Colonic mucosa (tissue), 4 donors: ENCODE measurements at regions not wholly inside any gene's neighbourhood (a gene's known extent, or its start where the extent isn't known, plus 50 kb on each side); places are given as distances from the start of the nearest gene placed in this dataset.

Experiments
- DNase-seq: peaks from one replicate; pipeline ENCODE4 v3.0.0-alpha.2; 2020
- H3K27ac ChIP-seq: fragments of 200-600 bp; one replicate; pipeline ENCODE4 v1.8.0; 2021
- H3K27me3 ChIP-seq: fragments of 200-600 bp; one replicate; pipeline ENCODE4 v1.8.0; 2021
- H3K36me3 ChIP-seq: fragments of 200-600 bp; one replicate; pipeline ENCODE4 v1.8.0; 2021
- H3K4me1 ChIP-seq: fragments of 200-600 bp; one replicate; pipeline ENCODE4 v1.8.0; 2021; ENCODE audit warnings: mild to moderate bottlenecking
- H3K4me3 ChIP-seq: fragments of 200-600 bp; one replicate; pipeline ENCODE4 v1.8.0; 2021
- H3K9ac ChIP-seq, 2 donors: one replicate each; pipeline ENCODE4 v1.7.0; 2013; ENCODE audit warnings: control low read depth in 2 of 2, low read depth in 2 of 2, low read length in 2 of 2
- H3K9me3 ChIP-seq: fragments of 200-600 bp; one replicate; pipeline ENCODE4 v1.8.0; 2021
- CTCF ChIP-seq: fragments of 200-600 bp; IDR thresholded peaks from one replicate; pipeline ENCODE4 v1.8.0; 2022; ENCODE audit warnings: antibody characterized with exemption, mild to moderate bottlenecking
- intact Hi-C: fragments of 100-400 bp; cut with DNase I; formaldehyde crosslinking; loops from one replicate; pipeline ENCODE4 v1.14.1; 2022
- donor health status: healthy.
- donor health status: DM: no; HTN: no; CAD: no.
- donor health status: DM: no; HTN: no; CAD: no.

DNA sequence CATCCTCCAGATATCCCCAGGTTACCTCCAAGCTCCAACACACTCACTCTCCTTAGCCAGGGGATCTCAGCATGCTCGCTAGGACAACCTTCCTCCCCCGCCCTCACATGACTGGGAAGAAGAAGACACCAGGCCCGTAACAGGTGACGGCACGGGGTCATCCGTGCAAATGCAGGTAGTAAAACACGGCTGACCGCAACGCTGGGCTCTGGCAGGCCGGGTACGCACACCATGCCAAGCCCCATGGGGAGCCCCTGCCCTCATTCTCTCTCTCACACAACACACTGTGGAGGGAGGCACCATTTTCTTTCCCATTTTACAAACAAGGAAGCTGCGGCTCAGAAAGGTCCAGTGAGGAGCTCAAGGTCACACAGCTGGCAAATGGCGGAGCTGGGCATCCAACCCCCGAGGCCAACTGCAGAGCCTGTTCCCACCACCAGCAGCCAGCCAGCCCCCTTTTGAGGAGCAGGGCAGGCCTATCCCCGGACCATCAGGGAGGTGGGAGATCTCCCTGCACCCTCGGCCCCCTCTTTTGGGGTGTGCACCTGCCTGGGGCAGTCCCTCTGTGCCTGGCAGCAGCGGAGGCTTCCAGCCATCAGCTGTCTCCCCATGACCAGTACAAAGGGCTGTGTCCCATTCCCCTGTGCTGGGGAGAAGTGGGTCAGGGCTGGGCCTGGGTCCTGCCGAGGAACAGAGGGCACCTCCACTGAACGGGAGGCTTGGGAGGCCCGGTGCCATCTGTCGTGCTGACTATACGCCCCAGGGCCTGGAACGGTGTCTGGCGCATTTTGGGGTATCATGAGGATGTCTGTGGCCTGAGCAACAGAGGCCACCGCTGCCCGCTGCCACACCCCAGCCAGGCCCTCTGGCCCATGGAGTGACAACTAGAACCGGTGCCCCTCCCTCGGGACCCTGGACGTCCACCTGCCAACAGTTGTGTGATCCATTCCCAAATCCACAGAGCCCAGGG lies 280.9 kb downstream of the CTTN start:
- no peak overlapping the region for H3K9ac ChIP-seq
- no peak overlapping the region for H3K4me3 ChIP-seq
- no peaks in the 10 kb centered on the region for H3K36me3 ChIP-seq
- H3K4me1 ChIP-seq, result no peaks in the 10 kb centered on the region
- no peak for DNase-seq
- intact Hi-C loops, result no loop called here
- no peak for TF ChIP-seq CTCF
- H3K27me3 ChIP-seq, result no peaks in the 10 kb centered on the region
- no peak overlapping the region for H3K27ac ChIP-seq
- H3K9me3 ChIP-seq, result no peaks in the 10 kb centered on the region

- intact Hi-C loops, result no loop called here
- no peaks in the 10 kb centered on the region for H3K4me1 ChIP-seq
- no peaks in the 10 kb centered on the region for H3K27me3 ChIP-seq
- no peaks in the 10 kb centered on the region for H3K36me3 ChIP-seq
- no peak overlapping the region for H3K4me3 ChIP-seq
- H3K9me3 ChIP-seq, result no peaks in the 10 kb centered on the region
- no peak for TF ChIP-seq CTCF
- no peak overlapping the region for H3K27ac ChIP-seq
- H3K9ac ChIP-seq, result no peak overlapping the region
- DNase-seq, result no peak
Measured at GRCh38 chr11:70680781-70681281, 282.5 kb downstream of the CTTN start.

- no peak for DNase-seq
- intact Hi-C loops, result no loop called here
- no peak for TF ChIP-seq CTCF
- Histone ChIP-seq H3K27ac (no peak overlapping the region), H3K4me1 (no peaks in the 10 kb centered on the region), H3K9me3 (no peaks in the 10 kb centered on the region), H3K9ac (no peak overlapping the region), H3K4me3 (no peak overlapping the region), H3K36me3 (no peaks in the 10 kb centered on the region), H3K27me3 (no peaks in the 10 kb centered on the region)
Measured at GRCh38 chr11:70682056-70682455, 283.7 kb downstream of the CTTN start.

DNA sequence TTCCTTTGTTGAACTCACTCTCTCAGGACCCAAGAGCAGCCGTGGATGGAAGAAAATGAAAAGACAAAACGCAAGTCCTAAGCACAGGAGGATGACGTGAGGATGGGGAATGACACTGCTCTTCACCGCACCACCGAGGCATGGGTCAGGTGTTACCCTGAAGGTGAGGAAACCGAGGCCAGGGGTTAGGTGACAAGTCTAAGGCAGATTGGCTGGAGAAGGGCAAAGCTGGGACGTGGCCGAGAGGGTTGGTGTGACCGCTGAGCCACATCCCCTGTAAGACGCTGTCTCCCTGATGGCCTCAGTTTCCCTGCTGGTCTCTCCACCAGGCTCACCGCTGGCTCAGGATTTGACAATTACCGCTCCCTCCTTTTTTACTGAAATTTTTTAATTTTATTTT lies 284.4 kb downstream of the CTTN start:
- Histone ChIP-seq H3K4me1 (no peaks in the 10 kb centered on the region), H3K27ac (no peak overlapping the region), H3K36me3 (no peaks in the 10 kb centered on the region), H3K27me3 (no peaks in the 10 kb centered on the region), H3K4me3 (no peak overlapping the region), H3K9me3 (no peaks in the 10 kb centered on the region), H3K9ac (no peak overlapping the region)
- no peak for TF ChIP-seq CTCF
- no peak for DNase-seq
- intact Hi-C loops, result no loop called here

GRCh38 chr11:70687716-70688115 lies 289.4 kb downstream of the CTTN start:
- intact Hi-C loops, result no loop called here
- Histone ChIP-seq H3K4me3 (no peak overlapping the region), H3K27ac (no peak overlapping the region), H3K36me3 (no peaks in the 10 kb centered on the region), H3K9ac (no peak overlapping the region), H3K27me3 (no peaks in the 10 kb centered on the region), H3K4me1 (no peaks in the 10 kb centered on the region), H3K9me3 (no peaks in the 10 kb centered on the region)
- DNase-seq, result no peak
- no peak for TF ChIP-seq CTCF
